HEK293 (cell line): ENCODE measurements at regions not wholly inside any gene's neighbourhood (a gene's known extent, or its start where the extent isn't known, plus 50 kb on each side); places are given as distances from the start of the nearest gene placed in this dataset.

Experiments used
- CTCF ChIA-PET: fragments of 350-600 bp; formaldehyde crosslinking; extraction: SDS; loops from one replicate; lab custom pipeline; 2021; ENCODE audit warnings: antibody characterized with exemption; lab: Yijun Ruan, JAX
- POLR2A ChIA-PET: fragments of 300-600 bp; formaldehyde crosslinking; extraction: SDS; loops from one replicate; lab custom pipeline; 2020; ENCODE audit warnings: antibody characterized with exemption, inconsistent platforms; lab: Yijun Ruan, JAX
- H3K27ac ChIP-seq: fragments of 200-500 bp; sonication (Bioruptor generic); 2 replicates; pipeline ENCODE4 v1.5.1; 2014; ENCODE audit warnings: low read depth, low read length, control low read depth, inconsistent platforms; ENCODE audit errors: extremely low read depth
- H3K36me3 ChIP-seq, 2 experiments: fragments of 200-500 bp in 1 of 2; sonication (Bioruptor generic) in 1 of 2; 1 replicate in 1 of 2; 2 replicates in 1 of 2; pipeline ENCODE4 v1.5.1; 2014 to 2017; ENCODE audit warnings: inconsistent platforms in 2 of 2, low read length in 2 of 2; ENCODE audit not compliant: control insufficient read depth in 2 of 2, insufficient read depth in 1 of 2
- H3K4me1 ChIP-seq: fragments of 200-500 bp; sonication (Bioruptor generic); 2 replicates; pipeline ENCODE4 v1.5.1; 2014; ENCODE audit warnings: mild to moderate bottlenecking, low read length, inconsistent platforms; ENCODE audit not compliant: control insufficient read depth, insufficient read depth
- H3K4me3 ChIP-seq: 2 replicates; pipeline ENCODE4 v1.5.1; 2011; ENCODE audit warnings: low read depth, mild to moderate bottlenecking, control low read depth, low read length, moderate library complexity
- H3K9me3 ChIP-seq: fragments of 200-500 bp; sonication (Bioruptor generic); 2 replicates; pipeline ENCODE4 v1.5.1; 2014; ENCODE audit warnings: low read depth, low read length, inconsistent platforms; ENCODE audit not compliant: control insufficient read depth, insufficient read depth
- EGR2 ChIP-seq: fragments of 450-650 bp; formaldehyde crosslinking; IDR thresholded peaks from 2 replicates; pipeline ENCODE4 v1.5.1; 2016; ENCODE audit warnings: low read depth, missing biosample characterization, missing genetic modification characterization
- GLIS2 ChIP-seq: fragments of 450-650 bp; formaldehyde crosslinking; IDR thresholded peaks from 2 replicates; pipeline ENCODE4 v1.5.1; 2016; ENCODE audit warnings: missing biosample characterization, missing genetic modification characterization
- RBAK ChIP-seq: fragments of 450-650 bp; formaldehyde crosslinking; IDR thresholded peaks from 2 replicates; pipeline ENCODE4 v1.5.1; 2016; ENCODE audit warnings: missing biosample characterization, missing genetic modification characterization
- SCRT1 ChIP-seq: fragments of 450-650 bp; formaldehyde crosslinking; IDR thresholded peaks from 2 replicates; pipeline ENCODE4 v1.5.1; 2016; ENCODE audit warnings: missing biosample characterization, missing genetic modification characterization, borderline replicate concordance
- SETDB1 ChIP-seq: IDR thresholded peaks from one replicate; pipeline ENCODE4 v1.6.1; 2017; ENCODE audit warnings: mild to moderate bottlenecking, low read length, moderate library complexity, mixed read lengths; ENCODE audit not compliant: insufficient read length
- ZBTB10 ChIP-seq: fragments of 450-650 bp; formaldehyde crosslinking; IDR thresholded peaks from 2 replicates; pipeline ENCODE4 v1.5.1; 2016; ENCODE audit warnings: missing biosample characterization, missing genetic modification characterization
- ZNF140 ChIP-seq: fragments of 450-650 bp; formaldehyde crosslinking; IDR thresholded peaks from 2 replicates; pipeline ENCODE4 v1.5.1; 2016; ENCODE audit warnings: missing biosample characterization, missing genetic modification characterization
- ZNF146 ChIP-seq: fragments of 450-650 bp; formaldehyde crosslinking; IDR thresholded peaks from 2 replicates; pipeline ENCODE4 v1.5.1; 2016; ENCODE audit warnings: missing biosample characterization, missing genetic modification characterization
- ZNF157 ChIP-seq: fragments of 450-650 bp; formaldehyde crosslinking; IDR thresholded peaks from 2 replicates; pipeline ENCODE4 v1.5.1; 2016; ENCODE audit warnings: missing biosample characterization, missing genetic modification characterization
- ZNF2 ChIP-seq: fragments of 450-650 bp; formaldehyde crosslinking; IDR thresholded peaks from 2 replicates; pipeline ENCODE4 v1.5.1; 2016; ENCODE audit warnings: missing biosample characterization, missing genetic modification characterization
- ZNF26 ChIP-seq: fragments of 450-650 bp; formaldehyde crosslinking; IDR thresholded peaks from 2 replicates; pipeline ENCODE4 v1.5.1; 2016; ENCODE audit warnings: missing biosample characterization, missing genetic modification characterization
- ZNF280C ChIP-seq: fragments of 450-650 bp; formaldehyde crosslinking; IDR thresholded peaks from 2 replicates; pipeline ENCODE4 v1.5.1; 2016; ENCODE audit warnings: missing biosample characterization, missing genetic modification characterization
- ZNF324 ChIP-seq: fragments of 450-650 bp; formaldehyde crosslinking; IDR thresholded peaks from 2 replicates; pipeline ENCODE4 v1.5.1; 2016; ENCODE audit warnings: missing biosample characterization, missing genetic modification characterization
- ZNF335 ChIP-seq: fragments of 450-650 bp; formaldehyde crosslinking; conservative IDR thresholded peaks from 2 replicates; pipeline ENCODE4 v1.5.1; 2016; ENCODE audit warnings: missing biosample characterization, missing genetic modification characterization
- ZNF341 ChIP-seq: fragments of 450-650 bp; formaldehyde crosslinking; IDR thresholded peaks from 2 replicates; pipeline ENCODE4; 2016; ENCODE audit warnings: low read depth, missing biosample characterization, missing genetic modification characterization
- ZNF366 ChIP-seq: fragments of 450-650 bp; formaldehyde crosslinking; conservative IDR thresholded peaks from 2 replicates; pipeline ENCODE4 v1.5.1; 2016; ENCODE audit warnings: missing biosample characterization, missing genetic modification characterization
- ZNF391 ChIP-seq: fragments of 450-650 bp; formaldehyde crosslinking; IDR thresholded peaks from 2 replicates; pipeline ENCODE4 v1.5.1; 2016; ENCODE audit warnings: low read depth, missing biosample characterization, missing genetic modification characterization, borderline replicate concordance
- ZNF449 ChIP-seq: fragments of 450-650 bp; formaldehyde crosslinking; IDR thresholded peaks from 2 replicates; pipeline ENCODE4 v1.5.1; 2017; ENCODE audit warnings: missing biosample characterization, mild to moderate bottlenecking, missing genetic modification characterization, moderate library complexity
- ZNF48 ChIP-seq: fragments of 450-650 bp; formaldehyde crosslinking; IDR thresholded peaks from 2 replicates; pipeline ENCODE4 v1.5.1; 2016; ENCODE audit warnings: missing biosample characterization, missing genetic modification characterization
- ZNF501 ChIP-seq: fragments of 450-650 bp; formaldehyde crosslinking; IDR thresholded peaks from 2 replicates; pipeline ENCODE4 v1.5.1; 2016; ENCODE audit warnings: missing biosample characterization, missing genetic modification characterization
- ZNF530 ChIP-seq: fragments of 450-650 bp; formaldehyde crosslinking; IDR thresholded peaks from 2 replicates; pipeline ENCODE4 v1.5.1; 2016; ENCODE audit warnings: low read depth, missing biosample characterization, missing genetic modification characterization
- ZNF549 ChIP-seq: fragments of 450-650 bp; IDR thresholded peaks from 2 replicates; pipeline ENCODE4 v1.5.1; 2018; ENCODE audit warnings: missing biosample characterization, missing genetic modification characterization, mild to moderate bottlenecking, inconsistent platforms, moderate library complexity
- ZNF621 ChIP-seq: fragments of 450-650 bp; formaldehyde crosslinking; IDR thresholded peaks from 2 replicates; pipeline ENCODE4 v1.5.1; 2017; ENCODE audit warnings: missing biosample characterization, missing genetic modification characterization
- ZNF623 ChIP-seq: fragments of 450-650 bp; formaldehyde crosslinking; IDR thresholded peaks from 2 replicates; pipeline ENCODE4 v1.5.1; 2016; ENCODE audit warnings: missing biosample characterization, missing genetic modification characterization
- ZNF654 ChIP-seq: fragments of 450-650 bp; formaldehyde crosslinking; IDR thresholded peaks from 2 replicates; pipeline ENCODE4 v1.5.1; 2016; ENCODE audit warnings: low read depth, missing biosample characterization, missing genetic modification characterization
- ZNF660 ChIP-seq: fragments of 450-650 bp; IDR thresholded peaks from 2 replicates; pipeline ENCODE4 v1.5.1; 2018; ENCODE audit warnings: missing biosample characterization, mild to moderate bottlenecking, missing genetic modification characterization
- ZNF791 ChIP-seq: fragments of 450-650 bp; formaldehyde crosslinking; IDR thresholded peaks from 2 replicates; pipeline ENCODE4 v1.5.1; 2016; ENCODE audit warnings: missing biosample characterization, missing genetic modification characterization
- ZNF843 ChIP-seq: fragments of 450-650 bp; formaldehyde crosslinking; IDR thresholded peaks from 2 replicates; pipeline ENCODE4 v1.5.1; 2016; ENCODE audit warnings: missing biosample characterization, missing genetic modification characterization
- ZSCAN23 ChIP-seq: fragments of 450-650 bp; formaldehyde crosslinking; IDR thresholded peaks from 2 replicates; pipeline ENCODE4 v1.5.1; 2016; ENCODE audit warnings: missing biosample characterization, missing genetic modification characterization
- ZXDB ChIP-seq: fragments of 450-650 bp; formaldehyde crosslinking; IDR thresholded peaks from 2 replicates; pipeline ENCODE4 v1.5.1; 2016; ENCODE audit warnings: missing biosample characterization, missing genetic modification characterization

- no peak overlapping the region for H3K4me3 ChIP-seq
- TF ChIP-seq RBAK = no peak
- no peak for TF ChIP-seq ZNF324 (tag by site-specific recombination)
- no peak for TF ChIP-seq ZNF341
- no peak for TF ChIP-seq ZNF280C
- no peak for TF ChIP-seq ZNF366
- no peak for TF ChIP-seq ZNF391 (tag by site-specific recombination)
- TF ChIP-seq ZNF530 (tag by site-specific recombination) = no peak
- no peak for TF ChIP-seq EGR2 (tag by site-specific recombination)
- no peak for TF ChIP-seq ZNF48
- no peak for TF ChIP-seq SETDB1
- no peak for TF ChIP-seq ZNF660
- TF ChIP-seq ZNF654 (tag by site-specific recombination) = no peak
- TF ChIP-seq ZSCAN23 (tag by site-specific recombination) = no peak
- TF ChIP-seq ZNF2 (tag by site-specific recombination) = no peak
- TF ChIP-seq GLIS2 (tag by site-specific recombination) = no peak
- no peak for TF ChIP-seq ZNF146 (tag by site-specific recombination)
- no peak for TF ChIP-seq ZNF335 (tag by site-specific recombination)
- TF ChIP-seq ZNF449 (tag by site-specific recombination) = no peak
- no peaks in the 10 kb centered on the region for H3K4me1 ChIP-seq
- CTCF ChIA-PET = no interaction called here
- H3K36me3 ChIP-seq = no peaks in the 10 kb centered on the region
- no peaks in the 10 kb centered on the region for H3K9me3 ChIP-seq
- no peak overlapping the region for H3K27ac ChIP-seq
- POLR2A ChIA-PET = no interaction called here
These were observed 89.6 kb upstream of the BNC2 start for GRCh38 chr9:16960084-16960483.

- Histone ChIP-seq H3K4me3 (no peak overlapping the region), H3K27ac (no peak overlapping the region), H3K36me3 (no peaks in the 10 kb centered on the region), H3K4me1 (peaks cover 4% of the 10 kb centered on the region; the same call in 1 of the 2 replicates), H3K9me3 (no peaks in the 10 kb centered on the region)
- POLR2A ChIA-PET = no interaction called here
- CTCF ChIA-PET = interaction anchor here (0.6 kb wide), 1 partner anchor 270 kb away, joined by 3 read pairs; no protein-coding TSS in a partner anchor
- TF ChIP-seq ZNF549 (tag by site-specific recombination) (no peak), SCRT1 (tag by site-specific recombination) (no peak), ZXDB (tag by site-specific recombination) (no peak), ZNF843 (tag by site-specific recombination) (no peak), ZNF140 (tag by site-specific recombination) (no peak), ZNF26 (no peak), ZBTB10 (tag by site-specific recombination) (no peak), ZNF791 (tag by site-specific recombination) (no peak), ZNF157 (tag by site-specific recombination) (no peak), ZNF501 (tag by site-specific recombination) (no peak), ZNF623 (tag by site-specific recombination) (no peak), ZNF621 (tag by site-specific recombination) (no peak)
- TF ChIP-seq, all 188 proteins: peak for 0
These were observed 88.9 kb upstream of the BNC2 start for GRCh38 chr9:16959391-16959790.
